Panc1 (cell line): ENCODE measurements at regions not wholly inside any gene's neighbourhood (a gene's known extent, or its start where the extent isn't known, plus 50 kb on each side); places are given as distances from the start of the nearest gene placed in this dataset.

Source experiments
- POLR2AphosphoS5 ChIP-seq: IDR thresholded peaks from 2 replicates; pipeline ENCODE4 v1.6.1; 2012; ENCODE audit warnings: mild to moderate bottlenecking, low read depth, low read length, moderate library complexity
- SIN3A ChIP-seq: IDR thresholded peaks from 2 replicates; pipeline ENCODE4 v1.6.1; 2012; ENCODE audit warnings: low read depth, mild to moderate bottlenecking, low read length, moderate library complexity, borderline replicate concordance; ENCODE audit not compliant: insufficient read depth
- TCF7L2 ChIP-seq: IDR thresholded peaks from 2 replicates; pipeline ENCODE4 v1.6.1; 2011; ENCODE audit warnings: mild to moderate bottlenecking, low read depth, low read length, inconsistent platforms
- TF ChIP-seq, protein P1 (sequence below): fragments of 450-650 bp; IDR thresholded peaks from 2 replicates; pipeline ENCODE4 v1.5.1; 2017; ENCODE audit warnings: mild to moderate bottlenecking
- TF ChIP-seq, protein P2 (sequence below), 2 experiments: IDR thresholded peaks; 2 replicates each; pipeline ENCODE4 v1.6.1; 2011 to 2012; ENCODE audit warnings: low read depth in 2 of 2, control low read depth in 1 of 2, low read length in 1 of 2, mild to moderate bottlenecking in 1 of 2, moderate library complexity in 1 of 2; ENCODE audit not compliant: insufficient read depth in 1 of 2

DNA sequence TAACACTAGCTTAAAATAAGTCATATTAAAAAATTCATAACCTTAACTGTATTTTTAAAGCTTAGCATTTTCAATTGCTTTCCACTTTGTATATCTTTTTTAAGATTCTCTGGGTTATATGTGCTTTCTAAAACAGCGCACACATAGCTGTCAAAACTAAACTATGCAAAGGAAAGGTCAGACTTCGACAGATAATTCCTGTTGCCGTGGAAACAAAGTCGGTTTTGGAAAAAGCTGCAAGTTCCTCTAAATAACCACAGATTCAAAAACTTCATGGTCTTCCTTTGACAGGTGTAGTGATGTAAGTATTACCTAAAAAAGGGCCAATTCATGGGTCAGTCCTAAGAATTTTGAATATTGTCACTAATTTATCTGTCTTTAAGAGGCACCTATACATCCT is 249.6 kb upstream of the TFPI start:
- TF ChIP-seq, protein P1, sequence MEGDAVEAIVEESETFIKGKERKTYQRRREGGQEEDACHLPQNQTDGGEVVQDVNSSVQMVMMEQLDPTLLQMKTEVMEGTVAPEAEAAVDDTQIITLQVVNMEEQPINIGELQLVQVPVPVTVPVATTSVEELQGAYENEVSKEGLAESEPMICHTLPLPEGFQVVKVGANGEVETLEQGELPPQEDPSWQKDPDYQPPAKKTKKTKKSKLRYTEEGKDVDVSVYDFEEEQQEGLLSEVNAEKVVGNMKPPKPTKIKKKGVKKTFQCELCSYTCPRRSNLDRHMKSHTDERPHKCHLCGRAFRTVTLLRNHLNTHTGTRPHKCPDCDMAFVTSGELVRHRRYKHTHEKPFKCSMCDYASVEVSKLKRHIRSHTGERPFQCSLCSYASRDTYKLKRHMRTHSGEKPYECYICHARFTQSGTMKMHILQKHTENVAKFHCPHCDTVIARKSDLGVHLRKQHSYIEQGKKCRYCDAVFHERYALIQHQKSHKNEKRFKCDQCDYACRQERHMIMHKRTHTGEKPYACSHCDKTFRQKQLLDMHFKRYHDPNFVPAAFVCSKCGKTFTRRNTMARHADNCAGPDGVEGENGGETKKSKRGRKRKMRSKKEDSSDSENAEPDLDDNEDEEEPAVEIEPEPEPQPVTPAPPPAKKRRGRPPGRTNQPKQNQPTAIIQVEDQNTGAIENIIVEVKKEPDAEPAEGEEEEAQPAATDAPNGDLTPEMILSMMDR = no peak
- TF ChIP-seq, protein P2, sequence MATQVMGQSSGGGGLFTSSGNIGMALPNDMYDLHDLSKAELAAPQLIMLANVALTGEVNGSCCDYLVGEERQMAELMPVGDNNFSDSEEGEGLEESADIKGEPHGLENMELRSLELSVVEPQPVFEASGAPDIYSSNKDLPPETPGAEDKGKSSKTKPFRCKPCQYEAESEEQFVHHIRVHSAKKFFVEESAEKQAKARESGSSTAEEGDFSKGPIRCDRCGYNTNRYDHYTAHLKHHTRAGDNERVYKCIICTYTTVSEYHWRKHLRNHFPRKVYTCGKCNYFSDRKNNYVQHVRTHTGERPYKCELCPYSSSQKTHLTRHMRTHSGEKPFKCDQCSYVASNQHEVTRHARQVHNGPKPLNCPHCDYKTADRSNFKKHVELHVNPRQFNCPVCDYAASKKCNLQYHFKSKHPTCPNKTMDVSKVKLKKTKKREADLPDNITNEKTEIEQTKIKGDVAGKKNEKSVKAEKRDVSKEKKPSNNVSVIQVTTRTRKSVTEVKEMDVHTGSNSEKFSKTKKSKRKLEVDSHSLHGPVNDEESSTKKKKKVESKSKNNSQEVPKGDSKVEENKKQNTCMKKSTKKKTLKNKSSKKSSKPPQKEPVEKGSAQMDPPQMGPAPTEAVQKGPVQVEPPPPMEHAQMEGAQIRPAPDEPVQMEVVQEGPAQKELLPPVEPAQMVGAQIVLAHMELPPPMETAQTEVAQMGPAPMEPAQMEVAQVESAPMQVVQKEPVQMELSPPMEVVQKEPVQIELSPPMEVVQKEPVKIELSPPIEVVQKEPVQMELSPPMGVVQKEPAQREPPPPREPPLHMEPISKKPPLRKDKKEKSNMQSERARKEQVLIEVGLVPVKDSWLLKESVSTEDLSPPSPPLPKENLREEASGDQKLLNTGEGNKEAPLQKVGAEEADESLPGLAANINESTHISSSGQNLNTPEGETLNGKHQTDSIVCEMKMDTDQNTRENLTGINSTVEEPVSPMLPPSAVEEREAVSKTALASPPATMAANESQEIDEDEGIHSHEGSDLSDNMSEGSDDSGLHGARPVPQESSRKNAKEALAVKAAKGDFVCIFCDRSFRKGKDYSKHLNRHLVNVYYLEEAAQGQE (IDR thresholded peaks at IDR 0.05; ENCODE audit: insufficient read depth in 1 of 2, low read depth in 2 of 2, low read length in 1 of 2) = no peak
- TF ChIP-seq POLR2AphosphoS5 (no peak), SIN3A (no peak), TCF7L2 (no peak)
